IPS-18a (cell line): ENCODE measurements at regions not wholly inside any gene's neighbourhood (a gene's known extent, or its start where the extent isn't known, plus 50 kb on each side); places are given as distances from the start of the nearest gene placed in this dataset.

ENCODE experiments used
- H3K27ac ChIP-seq: one replicate; pipeline ENCODE4 v1.5.1; 2013; ENCODE audit warnings: low read length
- H3K27me3 ChIP-seq: one replicate; pipeline ENCODE4 v1.6.1; 2013; ENCODE audit warnings: mild to moderate bottlenecking, low read length; ENCODE audit not compliant: control insufficient read depth, insufficient read depth
- H3K36me3 ChIP-seq: one replicate; pipeline ENCODE4 v1.6.1; 2013; ENCODE audit warnings: low read depth, low read length; ENCODE audit not compliant: control insufficient read depth
- H3K4me1 ChIP-seq: one replicate; pipeline ENCODE4 v1.6.1; 2013; ENCODE audit warnings: low read depth, low read length; ENCODE audit not compliant: control insufficient read depth
- H3K4me3 ChIP-seq: one replicate; pipeline ENCODE4 v1.5.1; 2013; ENCODE audit warnings: low read length
- H3K9ac ChIP-seq: one replicate; pipeline ENCODE4 v1.6.1; 2013; ENCODE audit warnings: mild to moderate bottlenecking, low read length, moderate library complexity
- H3K9me3 ChIP-seq: one replicate; pipeline ENCODE4 v1.6.1; 2013; ENCODE audit warnings: low read depth, low read length; ENCODE audit not compliant: control insufficient read depth

- Histone ChIP-seq H3K27me3 (no peaks in the 10 kb centered on the region), H3K9me3 (no peaks in the 10 kb centered on the region), H3K27ac (no peak overlapping the region), H3K36me3 (no peaks in the 10 kb centered on the region), H3K4me3 (no peak overlapping the region), H3K9ac (no peak overlapping the region), H3K4me1 (no peaks in the 10 kb centered on the region)
Observed at GRCh38 chr10:111801841-111802240, 381.7 kb downstream of the GPAM start.

- H3K36me3 ChIP-seq: no peaks in the 10 kb centered on the region
- H3K9ac ChIP-seq: no peak overlapping the region
- no peak overlapping the region for H3K27ac ChIP-seq
- H3K4me1 ChIP-seq: no peaks in the 10 kb centered on the region
- H3K9me3 ChIP-seq: no peaks in the 10 kb centered on the region
- no peak overlapping the region for H3K4me3 ChIP-seq
- no peaks in the 10 kb centered on the region for H3K27me3 ChIP-seq
Observed at GRCh38 chr10:111804781-111805180, 378.8 kb downstream of the GPAM start.

DNA sequence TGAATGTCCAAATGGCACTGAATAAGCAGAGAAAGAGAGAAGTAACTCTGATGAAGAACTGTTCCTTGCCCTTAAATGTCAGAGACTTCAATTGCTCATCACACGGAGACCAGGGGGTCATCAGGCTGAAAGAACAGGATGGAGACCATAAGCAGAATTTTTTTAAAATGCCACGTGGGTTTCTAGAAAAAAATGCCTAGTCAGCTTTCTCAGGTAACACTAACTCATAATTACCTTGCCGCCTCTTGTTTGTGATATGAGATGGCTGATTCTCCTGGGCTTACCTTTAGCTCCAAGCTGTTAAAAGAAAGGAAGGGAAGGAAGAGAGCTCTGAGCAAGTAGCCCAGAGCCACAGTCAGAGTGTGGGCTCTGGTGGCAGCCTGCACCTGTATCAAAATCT lies 372.0 kb downstream of the GPAM start:
- no peaks in the 10 kb centered on the region for H3K9me3 ChIP-seq
- H3K36me3 ChIP-seq: no peaks in the 10 kb centered on the region
- H3K27me3 ChIP-seq: no peaks in the 10 kb centered on the region
- H3K4me3 ChIP-seq: no peak overlapping the region
- no peaks in the 10 kb centered on the region for H3K4me1 ChIP-seq
- no peak overlapping the region for H3K27ac ChIP-seq
- H3K9ac ChIP-seq: no peak overlapping the region

GRCh38 chr10:111820471-111820870 lies 363.1 kb downstream of the GPAM start:
- H3K9ac ChIP-seq: no peak overlapping the region
- no peaks in the 10 kb centered on the region for H3K4me1 ChIP-seq
- H3K36me3 ChIP-seq: no peaks in the 10 kb centered on the region
- H3K9me3 ChIP-seq: no peaks in the 10 kb centered on the region
- H3K27me3 ChIP-seq: no peaks in the 10 kb centered on the region
- no peak overlapping the region for H3K4me3 ChIP-seq
- H3K27ac ChIP-seq: no peak overlapping the region

- H3K9me3 ChIP-seq: no peaks in the 10 kb centered on the region
- H3K4me3 ChIP-seq: no peak overlapping the region
- H3K36me3 ChIP-seq: no peaks in the 10 kb centered on the region
- no peak overlapping the region for H3K9ac ChIP-seq
- H3K27ac ChIP-seq: no peak overlapping the region
- H3K4me1 ChIP-seq: no peaks in the 10 kb centered on the region
- no peaks in the 10 kb centered on the region for H3K27me3 ChIP-seq
Observed at GRCh38 chr10:111821871-111822270, 361.7 kb downstream of the GPAM start.

DNA sequence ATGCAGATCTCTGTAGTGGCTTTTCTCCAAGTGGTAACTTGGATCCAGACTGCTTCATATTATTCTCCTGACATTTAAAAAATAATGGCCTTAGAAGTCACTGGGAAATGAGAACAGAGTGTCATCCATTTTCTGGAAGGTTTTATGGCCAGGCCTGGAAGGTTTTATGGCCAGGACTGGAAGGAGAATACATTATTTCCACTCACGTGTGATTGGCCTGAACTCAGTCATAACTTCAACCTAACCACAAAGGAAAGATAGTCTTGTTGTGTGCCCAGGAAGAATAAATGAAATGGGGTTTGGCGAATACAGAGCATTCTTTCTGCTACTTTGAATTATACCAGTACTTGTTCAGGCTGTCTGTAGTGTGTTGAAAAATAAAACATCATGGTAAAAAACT lies 360.9 kb downstream of the GPAM start:
- no peak overlapping the region for H3K9ac ChIP-seq
- H3K36me3 ChIP-seq: no peaks in the 10 kb centered on the region
- no peak overlapping the region for H3K27ac ChIP-seq
- no peak overlapping the region for H3K4me3 ChIP-seq
- H3K4me1 ChIP-seq: no peaks in the 10 kb centered on the region
- H3K27me3 ChIP-seq: no peaks in the 10 kb centered on the region
- H3K9me3 ChIP-seq: no peaks in the 10 kb centered on the region

- H3K27ac ChIP-seq: no peak overlapping the region
- H3K4me1 ChIP-seq: no peaks in the 10 kb centered on the region
- no peak overlapping the region for H3K9ac ChIP-seq
- no peak overlapping the region for H3K4me3 ChIP-seq
- no peaks in the 10 kb centered on the region for H3K27me3 ChIP-seq
- no peaks in the 10 kb centered on the region for H3K36me3 ChIP-seq
- no peaks in the 10 kb centered on the region for H3K9me3 ChIP-seq
Observed at GRCh38 chr10:111824128-111824527, 359.4 kb downstream of the GPAM start.

DNA sequence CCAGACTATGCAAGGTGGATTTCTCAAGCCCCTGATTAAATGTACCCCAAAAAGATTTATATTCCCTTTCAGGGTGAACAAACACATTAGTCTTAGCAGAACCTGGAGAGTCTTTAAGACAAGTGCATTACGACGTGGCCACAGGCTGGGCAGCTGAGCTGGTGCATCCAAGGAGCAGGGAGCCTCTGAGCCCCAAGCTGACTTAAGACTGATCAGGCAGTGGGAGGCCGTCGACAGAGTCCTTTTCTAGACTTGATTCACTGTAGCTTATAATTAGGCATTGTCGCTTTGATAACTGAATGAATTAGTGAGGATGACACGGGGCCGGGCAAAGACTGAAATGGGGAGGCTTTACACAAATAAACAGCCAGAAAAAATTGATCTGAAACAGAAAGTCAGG lies 353.2 kb downstream of the GPAM start:
- Histone ChIP-seq H3K4me3 (no peak overlapping the region), H3K9me3 (no peaks in the 10 kb centered on the region), H3K27ac (no peak overlapping the region), H3K4me1 (no peaks in the 10 kb centered on the region), H3K36me3 (no peaks in the 10 kb centered on the region), H3K9ac (no peak overlapping the region), H3K27me3 (no peaks in the 10 kb centered on the region)

GRCh38 chr10:111831058-111831457 lies 352.5 kb downstream of the GPAM start:
- H3K27ac ChIP-seq: no peak overlapping the region
- H3K9ac ChIP-seq: no peak overlapping the region
- no peaks in the 10 kb centered on the region for H3K27me3 ChIP-seq
- peaks cover 3% of the 10 kb centered on the region for H3K4me1 ChIP-seq
- no peaks in the 10 kb centered on the region for H3K9me3 ChIP-seq
- no peak overlapping the region for H3K4me3 ChIP-seq
- no peaks in the 10 kb centered on the region for H3K36me3 ChIP-seq

DNA sequence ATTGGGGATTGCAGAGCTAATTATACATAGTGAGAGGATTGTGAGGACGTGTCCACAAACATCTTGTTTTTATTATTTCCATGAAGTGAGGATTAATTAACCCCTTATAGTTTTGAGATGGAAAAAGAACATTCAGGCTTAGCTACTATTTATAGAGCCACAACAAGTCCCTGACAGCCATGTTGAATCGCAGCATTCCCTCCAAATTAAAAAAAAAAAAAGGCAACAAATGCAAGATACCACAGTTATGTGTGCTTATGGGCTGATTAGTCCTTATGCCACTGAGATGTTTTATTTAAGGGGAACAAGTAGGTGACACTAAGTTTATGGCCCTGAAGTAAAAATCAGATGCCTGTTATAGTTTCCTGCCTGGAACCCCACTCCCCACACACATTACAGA lies 350.3 kb downstream of the GPAM start:
- Histone ChIP-seq H3K4me1 (peaks cover 22% of the 10 kb centered on the region), H3K9me3 (no peaks in the 10 kb centered on the region), H3K9ac (no peak overlapping the region), H3K27ac (no peak overlapping the region), H3K27me3 (no peaks in the 10 kb centered on the region), H3K36me3 (no peaks in the 10 kb centered on the region), H3K4me3 (no peak overlapping the region)

DNA sequence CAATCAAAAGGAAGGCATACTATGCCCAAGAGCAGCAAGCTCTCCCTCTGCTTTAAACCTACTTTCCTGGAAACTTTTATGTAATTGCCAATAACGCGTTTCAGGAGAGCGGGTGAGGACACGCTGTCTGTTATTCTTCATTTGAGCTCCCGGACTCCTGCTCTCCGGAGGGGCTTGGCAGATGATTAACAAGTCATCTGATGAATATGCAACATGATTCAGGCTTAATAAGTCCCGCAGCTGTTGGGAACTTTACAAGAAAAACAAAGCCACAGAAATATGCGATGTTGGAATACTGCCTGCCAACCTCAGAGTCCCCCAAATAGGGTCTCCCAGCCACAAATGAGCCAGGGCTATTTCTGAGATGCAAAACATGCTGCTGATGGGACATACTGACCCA lies 348.0 kb downstream of the GPAM start:
- H3K4me3 ChIP-seq: no peak overlapping the region
- H3K27ac ChIP-seq: no peak overlapping the region
- H3K4me1 ChIP-seq: peaks cover 28% of the 10 kb centered on the region
- no peaks in the 10 kb centered on the region for H3K27me3 ChIP-seq
- H3K9me3 ChIP-seq: no peaks in the 10 kb centered on the region
- no peaks in the 10 kb centered on the region for H3K36me3 ChIP-seq
- no peak overlapping the region for H3K9ac ChIP-seq

GRCh38 chr10:111836064-111836463 lies 347.5 kb downstream of the GPAM start:
- Histone ChIP-seq H3K27ac (no peak overlapping the region), H3K4me1 (peaks cover 28% of the 10 kb centered on the region), H3K27me3 (no peaks in the 10 kb centered on the region)

More at GRCh38 chr10:111836064-111836463, 347.5 kb downstream of the GPAM start:
- H3K36me3 ChIP-seq: no peaks in the 10 kb centered on the region
- H3K4me3 ChIP-seq: no peak overlapping the region
- H3K9me3 ChIP-seq: no peaks in the 10 kb centered on the region
- no peak overlapping the region for H3K9ac ChIP-seq
